ENCODE measurements at regions not wholly inside any gene's neighbourhood (a gene's known extent, or its start where the extent isn't known, plus 50 kb on each side); places are given as distances from the start of the nearest gene placed in this dataset.

- no peak for TF ChIP-seq CTCF (IDR thresholded peaks at IDR 0.05; ENCODE audit: low read depth, low read length)
- no peak overlapping the region for H3K4me3 ChIP-seq (ENCODE audit: low read depth, low read length)
- no peak for DNase-seq (ENCODE audit: low read depth, low spot score)
- in situ Hi-C loops (cut with HindIII; ENCODE audit: low sequenced_read_pairs) = no loop called here
Observed at GRCh38 chr2:207216457-207216856, 50.7 kb upstream of the KLF7 start.

- no peak for DNase-seq (ENCODE audit: low read depth, low spot score)
- H3K4me3 ChIP-seq (ENCODE audit: low read depth, low read length) = no peak overlapping the region
- no peak for TF ChIP-seq CTCF (IDR thresholded peaks at IDR 0.05; ENCODE audit: low read depth, low read length)
- in situ Hi-C loops (cut with HindIII; ENCODE audit: low sequenced_read_pairs) = no loop called here
Observed at GRCh38 chr2:207217442-207217841, 51.7 kb upstream of the KLF7 start.

GRCh38 chr2:207219081-207219630 is 53.4 kb upstream of the KLF7 start:
- TF ChIP-seq CTCF (IDR thresholded peaks at IDR 0.05; ENCODE audit: low read depth, low read length) = no peak
- in situ Hi-C loops (cut with HindIII; ENCODE audit: low sequenced_read_pairs) = no loop called here
- no peak for DNase-seq (ENCODE audit: low read depth, low spot score)

GRCh38 chr2:207219676-207220501 is 54.1 kb upstream of the KLF7 start:
- in situ Hi-C loops (cut with HindIII; ENCODE audit: low sequenced_read_pairs) = no loop called here
- no peak overlapping the region for H3K4me3 ChIP-seq (ENCODE audit: low read depth, low read length)
- DNase-seq (ENCODE audit: low read depth, low spot score) = peak; percentile 90
- TF ChIP-seq CTCF (IDR thresholded peaks at IDR 0.05; ENCODE audit: low read depth, low read length) = no peak

More at GRCh38 chr2:207219081-207219630, 53.4 kb upstream of the KLF7 start:
- H3K4me3 ChIP-seq (ENCODE audit: low read depth, low read length) = no peak overlapping the region

GRCh38 chr2:207221731-207222130 is 56.0 kb upstream of the KLF7 start:
- TF ChIP-seq CTCF (IDR thresholded peaks at IDR 0.05; ENCODE audit: low read depth, low read length) = no peak
- H3K4me3 ChIP-seq (ENCODE audit: low read depth, low read length) = no peak overlapping the region
- no peak for DNase-seq (ENCODE audit: low read depth, low spot score)
- in situ Hi-C loops (cut with HindIII; ENCODE audit: low sequenced_read_pairs) = no loop called here

GRCh38 chr2:207223051-207223450 is 57.3 kb upstream of the KLF7 start:
- peak; percentile 91 for DNase-seq (ENCODE audit: low read depth, low spot score)
- in situ Hi-C loops (cut with HindIII; ENCODE audit: low sequenced_read_pairs) = no loop called here

More at GRCh38 chr2:207223051-207223450, 57.3 kb upstream of the KLF7 start:
- H3K4me3 ChIP-seq (ENCODE audit: low read depth, low read length) = no peak overlapping the region
- TF ChIP-seq CTCF (IDR thresholded peaks at IDR 0.05; ENCODE audit: low read depth, low read length) = no peak

Measured in astrocyte of the spinal cord (primary cell).